Suprapubic skin (tissue), 3 donors: ENCODE measurements at regions not wholly inside any gene's neighbourhood (a gene's known extent, or its start where the extent isn't known, plus 50 kb on each side); places are given as distances from the start of the nearest gene placed in this dataset.

Source experiments
- POLR2A ChIP-seq, 2 donors: fragments of 450-650 bp; IDR thresholded peaks; one replicate each; pipeline ENCODE4 v1.6.1; 2017; ENCODE audit warnings: antibody characterized with exemption in 2 of 2, mild to moderate bottlenecking in 2 of 2, moderate library complexity in 2 of 2
- TF ChIP-seq, protein P1 (sequence below), 2 donors: fragments of 200-600 bp in 1 of 2; fragments of 450-650 bp in 1 of 2; sonication (generic) in 1 of 2; IDR thresholded peaks; one replicate each; pipeline ENCODE4 v1.5.1; 2016 to 2019; ENCODE audit warnings: antibody characterized with exemption in 2 of 2, mild to moderate bottlenecking in 1 of 2, moderate library complexity in 1 of 2

DNA sequence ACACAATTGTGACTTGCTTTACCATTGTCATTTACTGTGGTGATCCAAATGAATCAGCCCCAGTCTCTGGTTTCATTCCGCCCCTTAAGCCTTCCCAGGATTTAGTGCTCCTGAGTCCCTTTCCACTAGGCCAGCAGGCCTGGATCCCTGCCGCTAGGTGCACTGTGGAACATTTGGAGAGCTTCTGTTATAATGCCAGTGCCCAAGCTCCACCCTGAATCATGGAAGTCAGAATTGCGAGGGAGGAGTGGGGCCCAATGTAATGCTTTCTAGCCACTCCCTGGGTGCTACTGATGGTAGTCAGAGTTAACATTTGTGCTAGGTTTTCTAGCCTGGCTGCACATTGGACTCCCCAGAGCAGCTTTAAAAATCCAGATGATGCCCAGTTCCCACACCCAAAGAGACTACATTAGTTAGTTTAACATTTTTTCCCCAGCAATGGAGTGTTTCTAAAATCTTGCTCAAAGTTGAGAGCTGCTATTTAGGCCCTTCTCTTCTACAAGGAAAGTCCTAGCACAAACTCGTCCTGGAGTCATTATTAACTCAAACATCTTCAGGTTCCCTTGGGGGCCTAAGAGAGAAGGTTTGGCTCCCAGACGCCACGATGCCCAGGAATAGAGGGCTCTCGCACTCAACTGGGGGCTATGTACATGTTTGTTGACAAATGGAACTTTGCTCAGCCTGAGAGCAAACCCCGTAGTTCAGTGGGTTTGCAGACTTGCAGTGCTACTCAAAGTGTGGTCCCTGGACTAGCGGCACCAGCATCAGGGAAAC is 366.7 kb upstream of the PROK2 start:
- no peak for TF ChIP-seq POLR2A (IDR thresholded peaks at IDR 0.05)
- TF ChIP-seq, protein P1, sequence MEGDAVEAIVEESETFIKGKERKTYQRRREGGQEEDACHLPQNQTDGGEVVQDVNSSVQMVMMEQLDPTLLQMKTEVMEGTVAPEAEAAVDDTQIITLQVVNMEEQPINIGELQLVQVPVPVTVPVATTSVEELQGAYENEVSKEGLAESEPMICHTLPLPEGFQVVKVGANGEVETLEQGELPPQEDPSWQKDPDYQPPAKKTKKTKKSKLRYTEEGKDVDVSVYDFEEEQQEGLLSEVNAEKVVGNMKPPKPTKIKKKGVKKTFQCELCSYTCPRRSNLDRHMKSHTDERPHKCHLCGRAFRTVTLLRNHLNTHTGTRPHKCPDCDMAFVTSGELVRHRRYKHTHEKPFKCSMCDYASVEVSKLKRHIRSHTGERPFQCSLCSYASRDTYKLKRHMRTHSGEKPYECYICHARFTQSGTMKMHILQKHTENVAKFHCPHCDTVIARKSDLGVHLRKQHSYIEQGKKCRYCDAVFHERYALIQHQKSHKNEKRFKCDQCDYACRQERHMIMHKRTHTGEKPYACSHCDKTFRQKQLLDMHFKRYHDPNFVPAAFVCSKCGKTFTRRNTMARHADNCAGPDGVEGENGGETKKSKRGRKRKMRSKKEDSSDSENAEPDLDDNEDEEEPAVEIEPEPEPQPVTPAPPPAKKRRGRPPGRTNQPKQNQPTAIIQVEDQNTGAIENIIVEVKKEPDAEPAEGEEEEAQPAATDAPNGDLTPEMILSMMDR (IDR thresholded peaks at IDR 0.05) = no peak
